ENCODE measurements at regions not wholly inside any gene's neighbourhood (a gene's known extent, or its start where the extent isn't known, plus 50 kb on each side); places are given as distances from the start of the nearest gene placed in this dataset.

DNA sequence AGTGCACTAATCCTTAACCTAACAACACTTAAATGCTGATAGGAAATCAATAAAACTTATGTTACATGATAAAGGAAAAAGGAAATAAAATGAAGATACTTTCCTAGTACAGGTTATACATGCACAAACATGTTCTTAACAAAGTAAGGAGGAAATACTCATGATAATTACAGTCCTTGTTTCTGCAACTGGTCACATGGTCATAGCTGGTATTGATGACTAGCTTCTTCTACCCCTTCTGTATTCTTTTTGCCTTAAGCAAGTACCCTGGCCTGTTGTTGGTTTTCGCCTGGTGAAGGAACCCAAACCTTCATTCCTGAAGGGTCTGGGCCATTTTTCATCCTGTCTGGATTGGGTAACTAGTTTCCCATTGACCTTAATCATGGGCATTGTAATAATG lies 93.7 kb upstream of the FBN2 start:
- no peak for TF ChIP-seq POLR2AphosphoS5 (IDR thresholded peaks at IDR 0.05)
- TF ChIP-seq POLR2A (IDR thresholded peaks at IDR 0.05): no peak
- TF ChIP-seq, protein P1, sequence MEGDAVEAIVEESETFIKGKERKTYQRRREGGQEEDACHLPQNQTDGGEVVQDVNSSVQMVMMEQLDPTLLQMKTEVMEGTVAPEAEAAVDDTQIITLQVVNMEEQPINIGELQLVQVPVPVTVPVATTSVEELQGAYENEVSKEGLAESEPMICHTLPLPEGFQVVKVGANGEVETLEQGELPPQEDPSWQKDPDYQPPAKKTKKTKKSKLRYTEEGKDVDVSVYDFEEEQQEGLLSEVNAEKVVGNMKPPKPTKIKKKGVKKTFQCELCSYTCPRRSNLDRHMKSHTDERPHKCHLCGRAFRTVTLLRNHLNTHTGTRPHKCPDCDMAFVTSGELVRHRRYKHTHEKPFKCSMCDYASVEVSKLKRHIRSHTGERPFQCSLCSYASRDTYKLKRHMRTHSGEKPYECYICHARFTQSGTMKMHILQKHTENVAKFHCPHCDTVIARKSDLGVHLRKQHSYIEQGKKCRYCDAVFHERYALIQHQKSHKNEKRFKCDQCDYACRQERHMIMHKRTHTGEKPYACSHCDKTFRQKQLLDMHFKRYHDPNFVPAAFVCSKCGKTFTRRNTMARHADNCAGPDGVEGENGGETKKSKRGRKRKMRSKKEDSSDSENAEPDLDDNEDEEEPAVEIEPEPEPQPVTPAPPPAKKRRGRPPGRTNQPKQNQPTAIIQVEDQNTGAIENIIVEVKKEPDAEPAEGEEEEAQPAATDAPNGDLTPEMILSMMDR (IDR thresholded peaks at IDR 0.05): no peak
